HEK293 (cell line): ENCODE measurements at regions not wholly inside any gene's neighbourhood (a gene's known extent, or its start where the extent isn't known, plus 50 kb on each side); places are given as distances from the start of the nearest gene placed in this dataset.

Source experiments
- SCRT2 ChIP-seq: fragments of 450-650 bp; formaldehyde crosslinking; IDR thresholded peaks from 2 replicates; pipeline ENCODE4 v1.5.1; 2016; ENCODE audit warnings: missing biosample characterization, missing genetic modification characterization
- YY1 ChIP-seq: fragments of 450-650 bp; formaldehyde crosslinking; IDR thresholded peaks from 2 replicates; pipeline ENCODE4 v1.5.1; 2018; ENCODE audit warnings: missing biosample characterization, missing genetic modification characterization
- ZBTB8A ChIP-seq: fragments of 450-650 bp; formaldehyde crosslinking; IDR thresholded peaks from 2 replicates; pipeline ENCODE4 v1.5.1; 2016; ENCODE audit warnings: missing biosample characterization, missing genetic modification characterization
- ZNF132 ChIP-seq: fragments of 450-650 bp; formaldehyde crosslinking; IDR thresholded peaks from 2 replicates; pipeline ENCODE4 v1.5.1; 2017; ENCODE audit warnings: missing biosample characterization, missing genetic modification characterization, borderline replicate concordance
- ZNF239 ChIP-seq: fragments of 450-650 bp; formaldehyde crosslinking; IDR thresholded peaks from 2 replicates; pipeline ENCODE4 v1.5.1; 2016; ENCODE audit warnings: missing biosample characterization, missing genetic modification characterization
- ZNF514 ChIP-seq: fragments of 450-650 bp; formaldehyde crosslinking; IDR thresholded peaks from 2 replicates; pipeline ENCODE4 v1.5.1; 2016; ENCODE audit warnings: missing biosample characterization, missing genetic modification characterization
- ZNF670 ChIP-seq: fragments of 450-650 bp; formaldehyde crosslinking; IDR thresholded peaks from 2 replicates; pipeline ENCODE4 v1.5.1; 2016; ENCODE audit warnings: missing biosample characterization, missing genetic modification characterization, low read depth
- TF ChIP-seq, protein P1 (sequence below): fragments of 450-650 bp; formaldehyde crosslinking; IDR thresholded peaks from 2 replicates; pipeline ENCODE4 v1.5.1; 2016; ENCODE audit warnings: missing biosample characterization, missing genetic modification characterization
- TF ChIP-seq, protein P2 (sequence below): sonication (generic); formaldehyde crosslinking; IDR thresholded peaks from 2 replicates; pipeline ENCODE4 v1.8.1; 2022; ENCODE audit warnings: mild to moderate bottlenecking, moderate library complexity, missing genetic modification reagents
- TF ChIP-seq, protein P3 (sequence below): fragments of 450-650 bp; formaldehyde crosslinking; IDR thresholded peaks from 2 replicates; pipeline ENCODE4 v1.5.1; 2016; ENCODE audit warnings: missing biosample characterization, missing genetic modification characterization

DNA sequence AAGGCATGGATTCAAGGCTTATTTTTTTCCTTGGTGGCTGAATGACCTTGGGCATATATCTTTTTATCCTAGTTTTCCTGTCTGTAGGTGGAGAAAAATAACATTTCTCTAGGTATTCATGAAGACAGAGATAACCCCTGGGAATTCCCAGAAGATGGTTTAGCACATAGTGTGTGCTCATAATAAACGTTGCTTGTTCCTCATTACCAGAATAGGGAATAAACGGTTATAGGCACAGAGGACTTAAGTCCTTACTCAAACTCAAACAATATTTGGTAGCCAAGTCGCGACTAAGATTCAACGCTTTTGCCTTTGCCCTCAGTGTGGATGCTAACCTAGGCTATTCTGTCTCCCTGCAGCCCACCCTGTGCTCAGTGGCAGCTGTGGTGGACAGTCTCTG lies 51.6 kb upstream of the MITF start:
- TF ChIP-seq, protein P1, sequence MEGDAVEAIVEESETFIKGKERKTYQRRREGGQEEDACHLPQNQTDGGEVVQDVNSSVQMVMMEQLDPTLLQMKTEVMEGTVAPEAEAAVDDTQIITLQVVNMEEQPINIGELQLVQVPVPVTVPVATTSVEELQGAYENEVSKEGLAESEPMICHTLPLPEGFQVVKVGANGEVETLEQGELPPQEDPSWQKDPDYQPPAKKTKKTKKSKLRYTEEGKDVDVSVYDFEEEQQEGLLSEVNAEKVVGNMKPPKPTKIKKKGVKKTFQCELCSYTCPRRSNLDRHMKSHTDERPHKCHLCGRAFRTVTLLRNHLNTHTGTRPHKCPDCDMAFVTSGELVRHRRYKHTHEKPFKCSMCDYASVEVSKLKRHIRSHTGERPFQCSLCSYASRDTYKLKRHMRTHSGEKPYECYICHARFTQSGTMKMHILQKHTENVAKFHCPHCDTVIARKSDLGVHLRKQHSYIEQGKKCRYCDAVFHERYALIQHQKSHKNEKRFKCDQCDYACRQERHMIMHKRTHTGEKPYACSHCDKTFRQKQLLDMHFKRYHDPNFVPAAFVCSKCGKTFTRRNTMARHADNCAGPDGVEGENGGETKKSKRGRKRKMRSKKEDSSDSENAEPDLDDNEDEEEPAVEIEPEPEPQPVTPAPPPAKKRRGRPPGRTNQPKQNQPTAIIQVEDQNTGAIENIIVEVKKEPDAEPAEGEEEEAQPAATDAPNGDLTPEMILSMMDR (tag by site-specific recombination), result no peak
- no peak for TF ChIP-seq ZNF132
- TF ChIP-seq ZBTB8A (tag by site-specific recombination), result no peak
- TF ChIP-seq SCRT2 (tag by site-specific recombination), result no peak
- TF ChIP-seq ZNF239 (tag by site-specific recombination), result no peak
- TF ChIP-seq ZNF670, result no peak
- TF ChIP-seq YY1 (tag by site-specific recombination), result no peak
- no peak for TF ChIP-seq ZNF514 (tag by site-specific recombination)
- TF ChIP-seq, protein P2, sequence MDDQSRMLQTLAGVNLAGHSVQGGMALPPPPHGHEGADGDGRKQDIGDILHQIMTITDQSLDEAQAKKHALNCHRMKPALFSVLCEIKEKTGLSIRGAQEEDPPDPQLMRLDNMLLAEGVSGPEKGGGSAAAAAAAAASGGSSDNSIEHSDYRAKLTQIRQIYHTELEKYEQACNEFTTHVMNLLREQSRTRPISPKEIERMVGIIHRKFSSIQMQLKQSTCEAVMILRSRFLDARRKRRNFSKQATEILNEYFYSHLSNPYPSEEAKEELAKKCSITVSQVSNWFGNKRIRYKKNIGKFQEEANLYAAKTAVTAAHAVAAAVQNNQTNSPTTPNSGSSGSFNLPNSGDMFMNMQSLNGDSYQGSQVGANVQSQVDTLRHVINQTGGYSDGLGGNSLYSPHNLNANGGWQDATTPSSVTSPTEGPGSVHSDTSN (CRISPR knock-in tag), result no peak
- TF ChIP-seq, protein P3, sequence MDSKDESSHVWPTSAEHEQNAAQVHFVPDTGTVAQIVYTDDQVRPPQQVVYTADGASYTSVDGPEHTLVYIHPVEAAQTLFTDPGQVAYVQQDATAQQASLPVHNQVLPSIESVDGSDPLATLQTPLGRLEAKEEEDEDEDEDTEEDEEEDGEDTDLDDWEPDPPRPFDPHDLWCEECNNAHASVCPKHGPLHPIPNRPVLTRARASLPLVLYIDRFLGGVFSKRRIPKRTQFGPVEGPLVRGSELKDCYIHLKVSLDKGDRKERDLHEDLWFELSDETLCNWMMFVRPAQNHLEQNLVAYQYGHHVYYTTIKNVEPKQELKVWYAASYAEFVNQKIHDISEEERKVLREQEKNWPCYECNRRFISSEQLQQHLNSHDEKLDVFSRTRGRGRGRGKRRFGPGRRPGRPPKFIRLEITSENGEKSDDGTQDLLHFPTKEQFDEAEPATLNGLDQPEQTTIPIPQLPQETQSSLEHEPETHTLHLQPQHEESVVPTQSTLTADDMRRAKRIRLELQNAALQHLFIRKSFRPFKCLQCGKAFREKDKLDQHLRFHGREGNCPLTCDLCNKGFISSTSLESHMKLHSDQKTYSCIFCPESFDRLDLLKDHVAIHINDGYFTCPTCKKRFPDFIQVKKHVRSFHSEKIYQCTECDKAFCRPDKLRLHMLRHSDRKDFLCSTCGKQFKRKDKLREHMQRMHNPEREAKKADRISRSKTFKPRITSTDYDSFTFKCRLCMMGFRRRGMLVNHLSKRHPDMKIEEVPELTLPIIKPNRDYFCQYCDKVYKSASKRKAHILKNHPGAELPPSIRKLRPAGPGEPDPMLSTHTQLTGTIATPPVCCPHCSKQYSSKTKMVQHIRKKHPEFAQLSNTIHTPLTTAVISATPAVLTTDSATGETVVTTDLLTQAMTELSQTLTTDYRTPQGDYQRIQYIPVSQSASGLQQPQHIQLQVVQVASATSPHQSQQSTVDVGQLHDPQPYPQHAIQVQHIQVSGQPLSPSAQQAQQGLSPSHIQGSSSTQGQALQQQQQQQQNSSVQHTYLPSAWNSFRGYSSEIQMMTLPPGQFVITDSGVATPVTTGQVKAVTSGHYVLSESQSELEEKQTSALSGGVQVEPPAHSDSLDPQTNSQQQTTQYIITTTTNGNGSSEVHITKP, result no peak
